HG03571 (cell line): ENCODE measurements at regions not wholly inside any gene's neighbourhood (a gene's known extent, or its start where the extent isn't known, plus 50 kb on each side); places are given as distances from the start of the nearest gene placed in this dataset.
"Not testable (repeated sequence)": the region's sequence is repeated elsewhere in the genome, so short reads cannot be mapped to it uniquely, and the experiment has no call there.

Experiments used
- ATAC-seq: cut with Tn5 transposase; IDR thresholded peaks from one replicate; pipeline ENCODE4 v1.9.1; 2021; ENCODE audit not compliant: unreplicated experiment

DNA sequence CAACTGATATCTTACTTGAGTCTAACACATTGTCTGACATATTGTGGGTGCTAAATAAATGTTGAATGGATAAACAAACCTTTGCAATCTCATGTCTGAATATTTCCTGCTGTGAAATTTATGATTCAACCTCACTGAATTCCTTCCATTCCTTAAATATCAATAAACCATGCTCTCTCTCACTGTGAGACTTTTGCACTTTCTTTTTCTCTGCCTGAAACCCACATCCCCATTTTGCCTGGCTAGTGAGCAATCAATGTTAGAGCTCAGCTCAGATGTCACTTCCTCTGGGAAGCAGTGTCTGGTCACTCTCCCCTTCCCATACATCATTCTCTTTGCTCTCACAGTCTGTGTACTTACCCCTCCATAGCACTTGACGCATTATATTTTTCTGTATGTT is 383.7 kb upstream of the TRPC7 start:
- ATAC-seq: no peak

DNA sequence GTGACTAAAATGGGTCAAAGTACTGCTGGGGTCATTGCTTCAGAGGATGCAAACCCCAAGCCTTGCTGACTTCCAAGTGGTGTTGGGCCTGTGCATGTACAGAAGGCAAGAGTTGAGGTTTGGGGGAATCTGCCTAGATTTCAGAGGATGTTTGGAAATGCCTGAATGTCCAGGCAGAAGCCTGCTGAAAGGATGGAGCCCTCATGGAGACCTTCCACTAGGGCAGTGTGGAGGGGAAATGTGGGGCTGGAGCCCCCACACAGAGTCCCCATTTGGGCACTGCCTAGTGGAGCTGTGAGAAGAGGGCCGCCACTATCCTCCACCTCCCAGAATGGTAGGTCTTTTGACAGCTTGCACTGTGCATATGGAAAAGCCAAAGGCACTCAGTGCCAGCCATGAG is 377.7 kb upstream of the TRPC7 start:
- ATAC-seq: no peak

DNA sequence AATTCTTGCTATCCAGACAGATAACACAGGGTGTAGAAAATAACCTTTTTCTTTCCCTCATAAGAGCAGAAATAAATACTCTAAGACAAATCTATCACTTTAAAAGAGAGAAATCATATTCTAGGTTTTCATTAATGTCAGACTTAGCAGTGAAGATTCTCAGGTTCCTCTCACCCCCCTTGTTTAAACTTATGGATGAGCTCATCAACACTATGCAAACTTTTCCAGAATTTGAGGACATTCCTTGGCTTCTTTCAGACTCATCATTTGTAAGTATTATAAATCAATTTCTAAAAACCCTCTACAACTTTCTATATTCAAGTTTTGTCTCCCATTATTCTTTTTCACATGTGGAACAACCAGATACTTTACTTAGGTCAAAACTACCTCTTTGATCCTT is 374.9 kb upstream of the TRPC7 start:
- ATAC-seq: no peak

DNA sequence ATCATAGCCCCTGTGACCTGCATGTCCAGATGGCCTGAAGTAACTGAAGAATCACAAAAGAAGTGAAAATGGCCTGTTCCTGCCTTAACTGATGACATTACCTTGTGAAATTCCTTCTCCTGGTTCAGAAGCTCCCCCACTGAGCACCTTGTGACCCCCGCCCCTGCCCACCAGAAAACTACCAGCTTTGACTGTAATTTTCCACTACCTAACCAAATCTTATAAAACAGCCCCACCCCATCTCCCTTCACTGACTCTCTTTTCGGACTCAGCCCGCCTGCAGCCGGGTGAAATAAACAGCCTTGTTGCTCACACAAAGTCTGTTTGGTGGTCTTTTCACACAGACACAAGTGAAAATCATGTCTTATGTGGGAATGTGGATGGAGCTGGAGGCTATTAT is 373.9 kb upstream of the TRPC7 start:
- not testable (repeated sequence) for ATAC-seq

DNA sequence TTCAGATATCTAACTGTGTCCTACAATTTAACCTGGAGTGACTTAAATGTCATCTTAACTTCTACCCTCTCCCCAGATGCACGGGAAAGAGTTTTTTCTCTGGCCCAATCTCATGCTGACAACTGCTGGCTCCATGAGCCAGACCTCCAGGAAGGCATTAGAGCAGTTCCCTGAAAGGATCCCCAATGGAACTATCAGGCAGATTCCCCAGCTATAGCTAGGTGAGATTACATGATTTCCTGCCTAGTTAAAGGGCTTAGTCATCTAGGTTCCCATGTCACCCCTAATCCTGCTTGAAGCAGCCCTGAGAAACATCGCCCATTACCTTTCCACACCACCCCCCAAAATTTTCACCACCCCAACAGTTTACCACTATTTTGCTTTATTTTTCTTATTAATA is 373.5 kb upstream of the TRPC7 start:
- no peak for ATAC-seq

DNA sequence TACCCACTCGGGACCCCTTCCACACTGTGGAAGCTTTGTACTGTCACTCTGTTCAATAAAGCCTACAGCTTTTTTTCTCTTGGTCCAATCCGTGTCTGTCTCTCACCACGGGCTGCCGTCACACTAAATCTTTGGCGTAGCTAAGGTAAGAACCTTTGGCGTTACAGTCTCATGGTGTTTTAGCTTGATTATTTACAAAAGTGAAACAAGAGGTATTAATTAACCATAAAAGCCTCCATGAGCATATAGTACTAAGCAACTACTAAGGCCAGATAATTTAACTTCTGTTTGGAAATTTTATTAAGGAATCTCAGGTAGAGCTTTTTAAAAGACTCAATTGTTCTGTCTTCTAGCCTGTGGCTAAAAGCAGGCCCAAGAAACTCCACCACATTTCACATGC is 370.7 kb upstream of the TRPC7 start:
- ATAC-seq: no peak

GRCh38 chr5:136735611-136736010 is 370.3 kb upstream of the TRPC7 start:
- not testable (repeated sequence) for ATAC-seq

DNA sequence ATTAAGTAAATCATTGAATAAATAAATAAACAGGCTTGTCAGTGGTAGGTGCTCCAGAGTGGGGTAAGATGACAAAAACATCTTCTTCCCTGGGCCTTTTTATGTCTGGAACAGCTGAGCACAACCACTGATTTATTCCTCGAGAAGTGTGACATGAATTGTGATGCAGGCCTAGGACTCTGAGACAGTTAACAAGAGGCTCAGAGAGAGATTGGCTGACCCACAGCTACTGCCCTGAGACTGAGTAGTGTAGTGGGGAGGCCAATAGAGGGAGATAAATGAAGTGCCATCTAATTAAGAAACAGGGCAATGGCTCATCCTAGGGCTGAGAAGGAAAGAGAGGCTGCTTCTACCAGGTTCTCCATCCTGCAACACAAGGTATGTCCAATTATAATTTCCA is 369.3 kb upstream of the TRPC7 start:
- no peak for ATAC-seq

GRCh38 chr5:136732751-136733150 is 367.4 kb upstream of the TRPC7 start:
- no peak for ATAC-seq

- ATAC-seq: no peak
Measured at GRCh38 chr5:136731241-136731900, 366.0 kb upstream of the TRPC7 start.

GRCh38 chr5:136730426-136730825 is 365.1 kb upstream of the TRPC7 start:
- ATAC-seq: no peak

DNA sequence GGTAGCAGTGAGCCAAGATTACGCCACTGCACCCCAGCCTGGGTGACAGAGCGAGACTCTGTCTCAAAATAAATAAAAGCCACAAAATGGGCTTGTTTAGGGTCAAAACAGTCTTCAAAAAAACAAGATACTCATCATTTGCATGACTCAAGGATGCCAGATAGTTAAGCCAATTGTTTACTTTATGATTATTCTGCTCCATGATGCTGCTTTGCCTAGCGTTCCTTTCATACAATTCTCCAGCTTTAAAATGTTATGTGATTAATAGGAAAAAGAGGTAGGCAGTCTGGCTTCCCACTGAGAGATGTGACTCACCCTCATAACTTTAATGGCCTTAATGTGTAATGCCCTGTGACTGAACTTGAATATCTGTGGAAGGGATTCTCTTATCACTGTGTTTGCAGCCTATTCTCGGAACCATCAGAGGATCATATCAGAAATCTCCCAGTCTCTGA is 364.6 kb upstream of the TRPC7 start:
- no peak for ATAC-seq

DNA sequence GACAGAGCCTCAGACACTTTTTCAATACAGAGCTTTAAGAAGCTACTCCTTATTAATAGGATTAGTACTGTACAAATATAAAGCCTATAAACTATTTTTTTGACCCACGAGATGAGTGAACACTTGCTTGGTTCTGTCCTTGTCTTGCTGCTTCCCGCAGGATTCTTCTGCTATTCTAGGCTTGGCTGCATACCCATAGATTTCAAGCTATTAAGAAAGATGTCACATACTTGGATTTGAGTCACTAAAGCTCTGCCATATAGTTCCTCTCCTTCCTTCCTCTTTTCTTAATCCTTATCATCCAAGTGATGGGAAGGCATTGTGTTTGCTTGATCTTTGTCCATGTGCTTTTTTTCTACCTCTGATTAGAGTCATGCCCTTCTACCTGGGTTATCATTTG is 361.2 kb upstream of the TRPC7 start:
- no peak for ATAC-seq

GRCh38 chr5:136724161-136724560 is 358.8 kb upstream of the TRPC7 start:
- ATAC-seq: no peak

DNA sequence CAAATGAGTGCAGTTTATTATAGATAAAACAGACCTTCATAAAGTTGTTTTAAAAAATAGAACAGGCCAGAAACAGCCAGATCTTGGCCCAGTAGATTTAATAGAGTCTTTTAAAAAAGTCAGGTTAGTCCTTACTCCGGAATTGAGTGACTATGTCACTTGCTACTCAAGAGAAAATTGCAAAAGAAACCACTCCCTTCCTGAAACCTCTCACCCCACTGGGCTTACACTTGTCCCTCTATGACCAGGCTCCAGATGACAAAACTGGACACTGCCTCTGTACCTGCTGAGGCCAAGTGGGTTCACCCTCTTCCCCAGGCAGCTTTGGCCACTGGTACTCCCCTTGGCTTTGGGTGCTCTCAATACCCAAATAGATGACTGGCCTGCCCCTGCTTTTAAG is 357.2 kb upstream of the TRPC7 start:
- ATAC-seq: no peak

GRCh38 chr5:136722086-136722485 is 356.7 kb upstream of the TRPC7 start:
- no peak for ATAC-seq

GRCh38 chr5:136720674-136721073 is 355.3 kb upstream of the TRPC7 start:
- ATAC-seq: no peak

DNA sequence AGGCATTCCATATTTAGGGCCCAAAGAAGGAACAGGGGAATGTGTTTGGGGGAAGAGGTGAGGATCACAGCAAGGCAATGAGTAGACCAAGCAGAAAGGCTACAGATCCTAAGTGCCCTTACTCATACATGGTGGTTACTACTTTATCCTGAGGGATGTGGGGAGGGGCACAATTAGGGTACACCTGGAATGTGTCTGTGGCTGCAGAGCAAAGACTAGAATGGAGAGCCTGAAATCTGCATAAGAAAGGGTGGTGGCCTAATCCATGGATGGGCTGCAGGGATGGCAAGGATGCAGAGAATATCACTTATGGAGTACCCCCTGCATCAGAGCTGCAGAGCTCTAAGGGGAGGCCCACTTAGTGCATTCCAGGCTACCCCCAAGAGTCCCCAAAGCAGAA is 352.6 kb upstream of the TRPC7 start:
- ATAC-seq: no peak

DNA sequence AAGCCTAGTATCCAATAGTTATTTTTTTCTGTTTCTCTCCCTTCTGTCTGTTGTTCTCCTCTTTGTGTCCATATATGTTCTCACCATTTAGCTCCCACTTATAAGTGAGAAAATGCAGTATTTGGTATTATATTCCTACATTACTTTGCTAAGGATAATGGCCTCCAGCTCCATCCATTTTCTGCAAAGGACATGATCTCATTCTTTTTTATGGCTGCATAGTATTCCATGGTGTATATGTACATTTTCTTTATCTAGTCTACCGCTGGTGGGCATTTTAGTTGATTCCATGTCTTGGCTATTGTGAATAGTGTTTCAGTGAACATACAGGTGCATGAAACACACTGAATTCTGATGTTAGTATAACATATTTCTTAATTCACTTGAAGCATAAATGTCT is 348.9 kb upstream of the TRPC7 start:
- no peak for ATAC-seq

DNA sequence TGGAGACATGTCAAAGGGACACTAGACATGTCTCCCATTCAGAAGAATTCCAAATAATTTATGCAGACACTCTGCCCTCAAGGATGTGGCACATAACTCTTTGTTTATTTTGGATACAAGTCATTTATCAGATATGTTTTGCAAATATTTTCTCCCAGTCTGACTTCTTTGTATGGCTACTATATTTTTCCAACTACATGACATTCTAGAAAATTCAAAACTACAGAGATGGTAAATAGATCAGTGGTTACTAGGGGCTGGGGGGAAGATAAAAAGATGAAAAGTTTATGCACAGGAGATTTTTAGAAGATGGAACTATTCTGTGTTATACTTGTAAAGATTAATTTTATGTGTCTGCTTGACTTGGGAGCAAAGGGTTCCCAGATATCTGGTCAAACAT is 347.3 kb upstream of the TRPC7 start:
- no peak for ATAC-seq

GRCh38 chr5:136710834-136711233 is 345.5 kb upstream of the TRPC7 start:
- no peak for ATAC-seq

DNA sequence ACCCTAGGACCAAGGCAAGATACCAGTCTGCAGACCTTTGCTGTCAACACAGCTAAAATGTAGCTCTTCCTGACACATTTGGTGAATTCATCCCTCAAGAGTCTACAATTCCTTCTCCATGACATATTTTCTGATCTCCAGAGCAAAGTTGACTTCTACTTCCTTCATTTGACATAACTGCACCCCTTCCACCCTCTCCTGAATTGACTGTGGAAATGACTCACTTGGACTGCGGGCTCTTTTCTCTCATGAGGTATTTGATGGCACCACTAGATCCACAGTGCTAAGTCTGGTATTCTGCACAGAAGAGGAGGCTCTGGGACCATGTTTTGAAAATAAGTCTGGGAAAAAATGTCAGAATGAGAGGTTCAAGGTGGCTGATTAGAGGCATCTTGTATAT is 338.4 kb upstream of the TRPC7 start:
- ATAC-seq: no peak

DNA sequence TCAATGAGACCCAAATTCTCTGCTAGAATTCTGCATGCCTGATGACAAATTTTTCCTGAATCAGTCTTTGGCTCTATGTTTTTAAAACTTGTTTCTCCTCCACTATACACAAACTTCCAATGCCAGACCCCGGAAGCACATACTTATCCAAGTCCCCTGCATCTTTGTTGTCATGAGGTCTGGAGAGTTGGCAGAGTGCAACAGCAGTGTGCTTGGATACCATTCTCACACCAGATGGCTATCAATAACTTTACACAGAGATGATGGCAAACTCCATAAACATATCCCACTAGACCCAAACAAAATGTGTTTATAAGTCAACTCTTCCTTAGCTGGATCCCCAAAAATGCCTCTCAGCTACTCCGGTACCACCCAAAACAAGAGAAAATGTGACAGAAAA is 337.7 kb upstream of the TRPC7 start:
- no peak for ATAC-seq
